ENCODE measurements at regions not wholly inside any gene's neighbourhood (a gene's known extent, or its start where the extent isn't known, plus 50 kb on each side); places are given as distances from the start of the nearest gene placed in this dataset.

- DNase-seq = no peak
Observed at GRCh38 chr20:6657904-6658303, 109.6 kb upstream of the BMP2 start.

- DNase-seq = no peak
Observed at GRCh38 chr20:6657111-6657510, 110.4 kb upstream of the BMP2 start.

GRCh38 chr20:6654513-6655252 is 112.8 kb upstream of the BMP2 start:
- no peak for DNase-seq

- no peak for DNase-seq
Observed at GRCh38 chr20:6651561-6651960, 115.9 kb upstream of the BMP2 start.

GRCh38 chr20:6651016-6651415 is 116.5 kb upstream of the BMP2 start:
- no peak for DNase-seq

GRCh38 chr20:6646021-6646636 is 121.4 kb upstream of the BMP2 start:
- DNase-seq = no peak

GRCh38 chr20:6644813-6645628 is 122.5 kb upstream of the BMP2 start:
- no peak for DNase-seq

- no peak for DNase-seq
Observed at GRCh38 chr20:6641012-6641411, 126.5 kb upstream of the BMP2 start.

- no peak for DNase-seq
Observed at GRCh38 chr20:6637160-6637579, 130.3 kb upstream of the BMP2 start.

GRCh38 chr20:6636209-6637159 is 131.0 kb upstream of the BMP2 start:
- DNase-seq = peak; percentile 6

- DNase-seq = no peak
Observed at GRCh38 chr20:6635034-6635736, 132.3 kb upstream of the BMP2 start.

- DNase-seq = no peak
Observed at GRCh38 chr20:6632187-6632586, 135.3 kb upstream of the BMP2 start.

GRCh38 chr20:6630514-6630913 is 137.0 kb upstream of the BMP2 start:
- no peak for DNase-seq

- DNase-seq = no peak
Observed at GRCh38 chr20:6629564-6629963, 137.9 kb upstream of the BMP2 start.

- DNase-seq = no peak
Observed at GRCh38 chr20:6626805-6627204, 140.7 kb upstream of the BMP2 start.

- no peak for DNase-seq
Observed at GRCh38 chr20:6623989-6624388, 143.5 kb upstream of the BMP2 start.

GRCh38 chr20:6622041-6622440 is 145.4 kb upstream of the BMP2 start:
- DNase-seq = no peak

GRCh38 chr20:6618051-6618450 is 149.4 kb upstream of the BMP2 start:
- DNase-seq = no peak

GRCh38 chr20:6616421-6616820 is 151.1 kb upstream of the BMP2 start:
- DNase-seq = no peak

- DNase-seq = no peak
Observed at GRCh38 chr20:6614836-6615235, 152.7 kb upstream of the BMP2 start.

GRCh38 chr20:6613280-6613861 is 154.1 kb upstream of the BMP2 start:
- DNase-seq = no peak

GRCh38 chr20:6612606-6612923 is 154.9 kb upstream of the BMP2 start:
- DNase-seq = no peak

Data from NCI-H1092 (cell line).